ENCODE measurements at regions not wholly inside any gene's neighbourhood (a gene's known extent, or its start where the extent isn't known, plus 50 kb on each side); places are given as distances from the start of the nearest gene placed in this dataset.
"Not testable (repeated sequence)": the region's sequence is repeated elsewhere in the genome, so short reads cannot be mapped to it uniquely, and the experiment has no call there.

DNA sequence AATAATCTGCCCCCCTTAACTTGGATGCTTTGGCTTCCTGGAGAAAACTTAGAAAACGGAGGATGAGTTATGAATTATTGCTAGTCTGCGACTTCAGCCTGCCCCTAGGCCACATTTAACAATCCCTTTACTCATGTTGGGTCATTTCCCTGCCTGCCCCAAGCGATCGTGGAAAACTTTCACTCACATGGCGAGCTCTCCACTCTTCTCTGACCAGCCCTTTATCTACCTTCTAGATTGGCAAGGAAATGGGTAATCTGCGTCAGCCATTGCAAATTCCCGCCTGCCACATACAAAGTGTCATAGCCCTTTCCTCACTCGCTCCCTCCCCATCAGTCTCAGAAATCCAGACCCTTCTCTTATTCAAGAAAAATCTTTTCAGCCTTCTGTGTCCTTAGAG lies 154.3 kb upstream of the IRS2 start:
- no peak for DNase-seq (ENCODE audit: low read depth)

DNA sequence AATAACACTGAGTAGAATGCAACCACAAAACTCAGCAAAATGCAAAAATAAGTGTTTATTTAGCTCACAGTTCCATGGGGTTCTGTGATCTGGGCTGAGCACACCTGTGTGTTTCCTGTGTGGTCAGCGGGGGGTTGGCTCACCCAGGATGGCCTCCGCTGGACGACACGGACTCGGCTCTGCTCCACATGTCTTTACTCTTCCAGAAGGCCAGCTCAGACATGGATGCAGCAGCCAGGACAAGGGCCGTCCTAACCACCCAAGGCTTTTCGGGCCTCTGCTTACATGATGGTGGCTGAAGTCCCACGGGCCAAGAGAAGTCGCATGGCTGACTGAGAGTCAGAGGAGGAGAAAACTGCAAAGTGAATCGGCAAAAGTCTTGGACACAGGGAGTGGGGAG lies 153.5 kb upstream of the IRS2 start:
- no peak for DNase-seq (ENCODE audit: low read depth)

DNA sequence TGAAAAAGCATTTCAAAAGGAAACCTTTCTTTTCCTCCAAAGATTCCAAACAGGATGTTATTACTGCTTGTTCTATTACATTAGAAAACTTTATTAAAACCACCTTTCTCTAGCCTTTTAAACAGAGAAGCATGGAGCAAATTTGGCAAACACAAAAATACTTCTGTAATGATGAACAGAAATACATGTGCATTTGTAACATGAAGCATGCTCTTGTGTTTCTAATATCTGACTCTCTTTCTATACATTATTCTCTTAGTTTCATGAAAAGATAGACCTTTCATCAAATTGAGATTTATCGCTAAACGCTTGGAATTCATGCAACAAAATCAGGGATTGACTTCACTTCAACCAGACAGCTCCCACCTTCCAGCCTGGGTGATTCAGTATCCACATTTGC lies 152.8 kb upstream of the IRS2 start:
- DNase-seq (ENCODE audit: low read depth): no peak

DNA sequence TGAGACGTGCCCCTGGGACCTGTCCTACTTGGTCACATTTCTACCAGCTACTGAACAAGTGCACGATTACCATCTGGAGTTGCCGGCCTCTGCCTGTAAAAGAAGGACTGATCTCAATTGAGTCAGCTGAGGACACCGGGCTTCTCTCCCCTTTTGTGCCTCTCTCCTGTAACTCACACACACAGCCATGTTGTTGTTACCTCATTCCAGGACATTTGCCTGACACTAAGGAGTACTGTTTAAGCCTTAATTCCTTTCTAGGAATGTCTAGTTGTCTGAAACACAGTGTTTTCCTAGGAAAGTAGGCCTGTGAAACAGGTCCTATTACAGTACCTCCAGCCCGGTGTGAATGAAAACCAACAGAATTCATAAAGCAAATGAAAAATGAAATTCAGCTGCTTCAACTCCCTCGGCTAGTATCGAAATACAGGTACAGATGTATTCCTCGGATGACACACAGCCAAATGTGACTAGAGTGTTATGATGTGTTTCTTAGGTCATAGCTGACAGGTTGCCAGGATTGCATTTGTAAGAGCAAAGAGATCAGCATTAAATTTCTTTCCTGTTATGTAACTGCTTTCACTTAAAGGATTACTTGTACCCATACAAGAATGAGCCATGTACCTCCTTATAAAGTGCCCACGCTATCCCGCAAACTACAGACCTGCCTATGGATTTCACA lies 152.0 kb upstream of the IRS2 start:
- peak; percentile 67 for DNase-seq (ENCODE audit: low read depth)

DNA sequence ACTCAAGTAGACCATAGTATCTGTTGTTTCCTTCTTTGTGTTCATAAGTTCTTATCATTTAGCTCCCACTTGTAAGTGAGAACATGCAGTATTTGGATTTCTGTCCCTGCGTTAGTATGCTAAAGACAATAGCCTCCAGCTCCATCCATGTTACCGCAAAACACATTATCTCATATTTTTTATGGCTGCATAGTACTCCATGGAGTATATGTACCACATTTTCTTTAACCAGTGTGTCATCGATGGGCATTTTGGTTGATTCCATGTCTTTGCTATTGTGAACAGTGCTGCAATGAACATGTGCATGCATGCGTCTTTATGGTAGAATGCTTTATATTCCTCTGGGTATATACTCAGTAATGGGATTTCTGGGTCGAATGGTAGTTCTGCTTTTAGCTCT lies 148.1 kb upstream of the IRS2 start:
- not testable (repeated sequence) for DNase-seq (ENCODE audit: low read depth)

DNA sequence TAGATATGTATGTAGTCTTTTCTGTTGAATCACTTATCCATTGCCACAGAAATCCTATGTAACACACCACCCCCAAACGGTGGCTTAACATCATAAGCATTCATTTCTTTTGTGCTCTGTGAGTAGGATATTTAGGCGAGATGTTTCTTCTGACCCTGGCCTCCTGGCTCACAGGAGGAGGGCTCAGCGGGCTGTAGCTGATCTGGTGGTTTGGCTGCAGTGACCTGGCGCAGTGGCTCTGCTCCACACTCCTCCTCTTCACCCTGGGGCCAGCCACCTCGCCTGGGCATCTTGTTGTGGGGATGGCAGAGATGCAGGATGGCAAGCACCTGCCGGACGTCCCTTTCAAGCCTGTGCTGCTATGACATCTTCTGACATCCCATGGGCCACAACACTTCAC lies 147.1 kb upstream of the IRS2 start:
- no peak for DNase-seq (ENCODE audit: low read depth)

DNA sequence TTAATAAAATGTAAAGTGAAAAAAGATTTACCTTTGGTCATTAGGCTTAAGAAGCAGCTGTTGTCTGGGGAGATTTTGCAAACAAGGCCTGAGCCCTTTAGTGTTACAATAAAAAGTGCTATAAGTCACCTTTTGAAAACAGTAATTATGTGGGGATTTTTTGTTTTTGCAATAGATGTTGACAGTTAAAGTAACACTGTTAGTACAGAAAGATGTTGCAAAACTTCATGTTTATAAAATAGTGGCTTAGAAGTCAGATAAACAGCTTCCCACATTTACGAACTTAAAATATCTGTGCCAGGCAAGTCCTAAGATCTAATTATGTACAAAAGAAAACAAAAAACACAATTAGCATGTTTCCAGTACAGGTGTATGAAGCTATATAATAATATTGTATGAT lies 138.0 kb upstream of the IRS2 start:
- DNase-seq (ENCODE audit: low read depth): no peak

DNA sequence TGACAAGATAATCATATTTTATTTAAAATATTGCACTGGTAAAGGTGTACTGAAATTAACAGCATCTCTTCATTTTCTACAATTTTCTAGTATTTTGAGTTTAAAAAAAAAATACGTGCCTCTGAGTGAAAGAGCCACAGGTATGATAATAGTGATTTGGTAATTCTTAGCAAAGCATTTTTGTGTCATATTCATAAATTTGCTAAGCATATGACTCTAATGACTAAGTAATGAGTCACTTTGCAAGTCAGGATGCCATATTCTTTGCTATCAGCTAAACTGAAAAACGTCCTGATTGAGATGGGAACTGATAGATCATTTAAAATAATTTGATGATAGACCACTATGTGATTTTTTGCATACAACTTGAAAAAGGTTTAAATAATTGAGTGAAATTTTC lies 136.1 kb upstream of the IRS2 start:
- DNase-seq (ENCODE audit: low read depth): no peak

DNA sequence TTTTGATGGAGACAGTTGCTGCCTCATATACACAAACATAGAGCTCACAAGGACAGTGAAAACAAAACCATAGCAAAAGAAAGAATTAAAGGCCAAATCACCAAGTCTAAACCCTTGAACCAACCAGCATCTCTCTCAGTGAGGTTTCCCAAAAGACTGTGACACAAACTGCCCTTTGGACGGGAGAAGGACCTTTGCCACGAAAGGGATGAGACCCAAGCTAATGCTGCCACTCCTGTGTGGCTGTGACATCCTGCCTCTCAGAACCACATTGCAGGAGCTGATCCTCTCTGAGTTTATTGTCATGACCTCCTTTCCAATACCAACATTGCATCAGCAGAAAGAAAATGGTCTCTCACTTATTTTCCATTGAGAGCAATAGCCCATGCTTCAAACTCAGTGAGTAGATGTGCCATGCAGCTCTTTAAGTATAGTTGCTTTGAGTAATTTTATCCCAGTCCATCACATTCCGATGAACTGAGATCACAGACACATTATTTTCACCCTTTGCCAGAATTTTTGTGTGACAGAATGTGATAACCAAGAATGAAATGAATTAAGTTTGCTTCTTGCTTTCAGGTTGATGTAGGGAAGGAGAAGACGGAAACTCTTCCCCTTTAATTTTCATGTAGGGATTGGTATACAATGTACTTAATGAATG lies 133.5 kb upstream of the IRS2 start:
- DNase-seq (ENCODE audit: low read depth): peak; percentile 59

DNA sequence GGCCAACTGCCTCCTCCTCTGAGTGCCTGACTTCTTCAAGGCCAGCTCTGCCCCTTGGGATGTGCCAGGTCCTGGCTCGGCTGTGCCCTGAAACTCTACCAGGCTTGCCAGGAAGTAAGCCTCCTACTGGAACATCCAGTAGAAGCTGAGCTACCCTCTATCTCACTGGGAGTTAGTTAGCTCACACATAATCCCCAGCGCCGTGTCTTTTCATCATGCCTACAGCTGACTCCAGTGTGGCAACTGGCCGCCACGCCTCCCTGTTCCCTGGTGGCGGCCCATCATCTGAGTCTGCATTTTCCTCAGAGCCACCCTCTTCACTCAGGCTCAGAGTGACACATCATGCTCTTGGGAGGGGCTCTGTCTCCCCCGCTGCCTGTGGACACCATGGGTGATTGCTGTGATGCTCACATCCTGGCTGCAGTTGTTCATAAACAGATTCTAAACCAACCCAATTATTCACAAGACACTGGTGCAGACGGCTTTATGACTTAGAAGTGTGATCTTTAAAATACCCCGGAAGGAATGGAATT lies 131.9 kb upstream of the IRS2 start:
- DNase-seq (ENCODE audit: low read depth): peak; percentile 75

DNA sequence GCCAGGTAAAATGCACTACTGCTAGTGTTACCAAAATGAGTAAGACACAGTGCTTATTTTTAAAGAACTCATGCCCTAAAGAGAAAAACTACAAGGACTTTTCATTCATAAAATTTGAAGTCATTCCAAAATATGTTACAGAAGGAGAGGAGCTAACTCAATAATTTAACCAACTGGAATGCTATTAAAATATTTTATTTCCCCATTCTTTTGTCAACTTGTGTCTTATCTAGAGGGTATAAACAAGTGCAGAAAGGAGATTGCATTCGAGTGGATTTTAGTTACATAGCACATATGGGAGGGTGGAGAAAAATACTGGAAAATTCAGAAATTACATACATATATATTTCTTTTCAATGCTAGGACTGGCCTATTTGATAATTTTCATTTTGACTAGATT lies 131.0 kb upstream of the IRS2 start:
- no peak for DNase-seq (ENCODE audit: low read depth)

DNA sequence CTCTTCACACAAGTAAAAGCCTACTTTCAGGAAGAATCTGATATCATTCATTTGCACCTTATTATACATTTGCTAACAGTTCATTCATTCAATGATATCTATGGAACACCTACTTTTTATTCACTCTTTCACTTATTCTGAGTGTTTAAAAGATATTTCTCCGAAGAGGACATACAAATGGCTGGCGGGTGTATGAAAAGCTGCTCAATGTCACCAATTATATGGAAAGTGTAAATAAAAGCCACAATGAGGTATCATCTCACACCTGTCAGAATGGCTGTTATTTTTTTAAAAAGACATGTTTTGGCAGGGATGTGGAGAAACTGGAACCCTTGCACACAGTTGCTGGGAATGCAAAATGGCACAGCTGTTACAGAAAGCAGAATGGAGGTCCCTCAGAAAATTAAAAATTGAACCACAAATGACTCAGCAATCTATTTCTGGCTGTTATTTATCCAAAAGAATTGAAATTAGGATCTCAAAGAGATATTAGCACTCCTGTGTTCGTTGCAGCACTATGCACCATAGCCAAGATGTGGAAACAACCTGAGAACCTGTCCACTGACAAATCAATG lies 127.6 kb upstream of the IRS2 start:
- no peak for DNase-seq (ENCODE audit: low read depth)

DNA sequence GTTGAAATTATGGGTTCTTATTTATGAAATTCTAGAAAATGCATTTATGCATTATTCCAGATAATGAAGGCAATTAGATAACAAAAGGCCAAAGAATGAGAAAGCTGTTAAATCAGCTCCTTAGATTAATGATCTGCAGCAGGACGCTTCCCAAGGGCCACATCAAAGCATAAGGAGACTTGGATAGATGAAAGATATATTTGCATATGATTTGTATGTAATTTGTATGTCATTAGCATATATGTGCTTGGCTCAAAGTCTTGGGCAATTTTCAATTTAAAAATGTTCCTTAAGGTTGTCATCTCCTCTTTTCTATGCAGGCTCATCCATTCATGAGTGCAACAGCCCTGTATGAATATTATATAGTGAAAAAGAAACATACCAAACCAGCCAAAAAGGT lies 126.8 kb upstream of the IRS2 start:
- DNase-seq (ENCODE audit: low read depth): no peak

DNA sequence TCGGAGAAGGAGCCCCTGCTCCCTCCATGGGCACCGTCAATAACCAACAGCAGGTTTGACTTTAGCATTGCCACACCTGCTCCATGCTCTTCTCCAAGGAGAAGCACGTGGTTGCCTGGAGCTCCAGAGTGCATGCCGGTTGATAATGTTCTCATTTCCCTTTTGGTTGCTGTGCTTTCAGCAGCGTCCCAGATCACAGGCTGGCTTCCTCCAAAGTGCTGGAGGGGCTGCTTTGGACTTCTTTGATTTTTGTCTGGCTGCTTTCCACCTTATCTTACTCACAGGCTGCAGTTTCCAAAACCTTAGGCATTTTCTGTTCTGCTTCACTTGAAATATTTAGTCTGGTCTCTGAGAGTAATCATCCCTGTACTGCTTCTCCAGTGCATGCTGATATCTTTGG lies 123.8 kb upstream of the IRS2 start:
- no peak for DNase-seq (ENCODE audit: low read depth)

DNA sequence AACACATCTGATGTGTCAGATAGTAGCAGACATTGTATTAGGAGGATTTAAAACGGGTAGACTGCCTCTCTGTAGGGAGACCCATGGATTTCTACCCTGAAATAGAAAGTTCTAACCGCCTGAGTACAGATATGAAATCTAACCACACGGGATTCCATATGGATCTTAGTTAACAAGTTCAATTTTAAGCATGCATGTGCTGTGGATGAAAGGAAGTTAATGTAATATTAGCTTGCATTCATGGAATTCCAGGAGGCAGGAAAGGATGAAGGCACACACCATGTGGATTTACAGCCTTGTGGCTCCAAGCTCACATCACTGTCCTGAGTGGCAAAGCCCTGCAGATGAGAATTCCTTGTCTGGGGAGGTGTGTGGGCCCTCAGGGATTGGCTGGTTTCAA lies 120.6 kb upstream of the IRS2 start:
- DNase-seq (ENCODE audit: low read depth): no peak

DNA sequence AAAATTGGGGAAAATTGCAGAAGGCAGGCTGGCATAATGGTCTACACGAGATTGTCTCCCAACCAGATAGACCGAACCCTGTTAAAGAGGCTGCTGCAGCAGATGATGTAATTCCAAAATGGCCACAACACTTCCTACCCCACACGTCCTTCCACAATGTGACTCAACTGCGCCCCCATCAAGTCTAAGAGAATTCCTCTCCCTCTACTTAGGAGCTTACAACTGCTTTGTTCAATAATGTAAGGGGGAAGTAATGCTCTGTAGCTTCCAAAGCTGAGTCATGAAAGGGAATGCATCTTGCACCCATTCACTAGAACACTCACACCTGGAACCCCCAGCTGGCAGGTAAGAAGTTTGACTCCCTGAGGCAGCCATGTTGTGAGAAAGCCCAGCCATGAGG lies 117.8 kb upstream of the IRS2 start:
- DNase-seq (ENCODE audit: low read depth): peak; percentile 59

DNA sequence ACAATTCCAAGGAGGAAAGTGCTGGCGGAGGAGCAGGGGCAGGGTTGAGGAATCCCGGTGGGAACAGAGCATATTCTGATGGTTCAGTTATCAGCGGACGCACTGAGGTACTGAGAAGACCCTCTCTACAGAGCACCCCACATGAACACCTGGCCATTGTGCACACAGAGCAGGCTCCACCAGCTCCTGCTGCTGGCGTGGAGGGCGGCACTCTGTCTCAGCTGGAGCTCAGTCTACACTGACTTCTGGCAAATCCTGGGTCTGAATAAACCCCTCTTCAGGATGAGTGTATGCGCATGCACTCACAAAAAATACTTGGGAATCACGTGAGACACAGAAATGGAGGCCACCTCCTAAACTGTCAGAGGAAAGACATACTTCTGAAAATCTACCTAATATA lies 114.4 kb upstream of the IRS2 start:
- no peak for DNase-seq (ENCODE audit: low read depth)

DNA sequence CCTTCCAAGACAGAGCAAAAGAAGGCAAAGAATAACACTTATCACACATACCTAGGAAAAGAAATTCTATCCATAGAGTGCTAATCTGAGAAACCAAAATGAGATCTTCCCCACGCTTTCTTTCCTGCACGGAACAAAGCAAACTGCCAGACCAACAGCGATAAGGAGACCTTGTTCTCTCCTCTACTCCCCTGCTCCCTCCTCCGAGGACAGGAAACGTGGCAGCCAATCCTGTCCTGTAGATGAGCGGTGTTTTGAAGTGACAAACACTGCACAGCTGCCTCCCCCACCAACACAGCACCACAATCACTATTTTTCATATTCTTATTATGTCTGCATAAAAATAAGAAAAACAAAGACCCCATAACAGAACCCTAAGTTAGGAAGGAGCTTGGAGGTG lies 113.9 kb upstream of the IRS2 start:
- DNase-seq (ENCODE audit: low read depth): no peak

DNA sequence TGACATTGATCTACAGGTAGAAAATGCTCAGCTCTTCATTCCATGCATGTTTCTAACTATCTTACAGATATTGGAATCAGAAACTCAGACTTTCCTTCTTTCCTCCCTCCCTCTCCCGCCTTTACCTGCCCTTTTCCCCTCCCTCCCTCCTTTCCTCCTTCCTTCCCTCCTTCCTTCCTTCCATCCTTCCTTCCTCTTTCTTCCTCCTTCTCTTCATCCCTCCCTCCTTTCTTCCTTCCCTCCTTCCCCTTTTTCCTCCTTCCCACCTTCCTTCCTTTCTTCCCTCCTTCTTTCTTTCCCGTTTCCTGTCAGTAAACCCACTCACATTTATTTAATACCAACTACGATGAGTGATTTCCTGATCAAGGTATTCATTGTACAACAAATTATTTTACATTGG lies 113.4 kb upstream of the IRS2 start:
- no peak for DNase-seq (ENCODE audit: low read depth)

DNA sequence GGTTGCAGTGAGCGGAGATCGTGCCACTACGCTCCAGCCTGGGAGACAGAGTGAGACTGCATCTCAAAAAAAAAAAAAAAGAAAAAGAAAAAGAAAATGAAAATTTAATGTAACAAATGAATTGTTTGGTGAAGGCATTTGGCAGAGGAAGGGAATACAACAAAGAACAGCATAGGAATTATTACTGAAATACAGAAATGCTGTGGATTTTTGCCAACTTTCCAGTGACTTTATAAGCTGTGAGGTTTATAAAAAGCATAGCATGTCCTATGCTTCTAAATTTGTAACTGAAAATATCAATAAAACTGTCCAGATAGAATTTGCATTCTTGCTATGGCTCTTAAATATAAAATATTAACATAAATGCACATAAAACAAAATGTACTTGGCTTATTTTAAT lies 112.9 kb upstream of the IRS2 start:
- DNase-seq (ENCODE audit: low read depth): no peak

DNA sequence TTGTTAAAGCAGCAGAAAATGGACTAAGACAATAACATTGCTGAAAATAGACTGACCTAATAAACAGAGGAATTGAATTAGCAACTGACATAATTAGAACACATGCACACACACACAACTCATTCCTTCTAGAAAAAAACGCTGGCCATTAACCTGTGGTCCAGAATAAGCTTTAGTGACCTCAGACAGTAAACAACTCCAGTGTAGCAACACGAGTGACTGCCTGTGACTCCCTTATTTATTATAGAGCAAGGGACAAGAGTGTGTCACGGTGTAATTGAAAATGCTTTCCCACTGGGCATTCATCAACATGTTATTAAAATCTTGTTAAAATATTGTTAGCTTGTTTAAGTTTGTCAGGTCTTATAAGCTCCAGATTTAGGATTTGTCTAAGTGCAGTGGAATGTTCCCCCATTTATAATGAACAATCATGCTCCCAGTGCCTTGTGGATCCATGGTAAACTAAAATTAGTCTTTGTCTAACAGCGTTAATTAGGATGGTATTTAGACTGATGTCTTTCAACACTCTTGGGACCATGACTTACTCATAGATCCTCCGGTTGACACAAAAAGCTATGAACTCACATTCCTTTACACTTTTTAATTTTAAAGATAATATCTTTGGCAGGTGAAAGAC lies 111.7 kb upstream of the IRS2 start:
- no peak for DNase-seq (ENCODE audit: low read depth)

DNA sequence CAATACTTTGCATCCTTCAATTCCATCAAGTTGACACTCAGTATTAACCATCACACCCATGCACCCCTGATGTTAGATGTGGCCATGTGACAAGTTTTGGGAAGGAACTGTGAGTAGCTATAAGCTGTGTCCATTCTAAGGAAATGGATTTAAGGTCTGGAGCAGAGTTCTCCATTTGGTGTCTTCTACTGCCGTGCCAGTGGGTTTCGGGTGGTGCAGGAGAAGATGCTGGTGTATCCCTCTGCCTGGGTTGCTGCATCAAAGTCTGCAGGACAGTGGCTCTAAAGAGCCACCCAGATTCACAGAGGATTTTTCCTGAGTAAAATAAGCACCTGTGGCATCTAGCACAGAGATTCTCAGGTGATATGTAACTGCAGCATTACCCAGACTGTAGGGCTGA lies 105.7 kb upstream of the IRS2 start:
- DNase-seq (ENCODE audit: low read depth): no peak

DNA sequence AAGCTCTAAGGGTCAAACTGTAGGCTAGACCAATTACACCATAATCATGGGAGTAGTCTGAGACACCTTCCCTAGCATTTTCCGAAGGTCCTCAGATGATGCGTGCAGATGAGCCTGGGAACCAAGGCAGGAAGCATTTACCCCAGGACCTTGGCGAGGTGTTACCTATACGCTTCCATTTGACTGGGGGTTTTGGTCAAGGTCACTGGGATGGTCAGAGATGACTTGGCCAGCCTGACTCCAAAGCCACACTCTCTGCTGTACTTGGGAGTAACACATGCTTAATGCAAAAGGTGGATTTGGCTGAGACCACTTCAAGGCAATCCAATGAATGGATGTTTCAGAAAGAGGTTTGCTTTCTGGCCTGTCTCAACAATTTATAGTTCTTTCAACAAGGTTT lies 98.9 kb upstream of the IRS2 start:
- no peak for DNase-seq (ENCODE audit: low read depth)

All from HT1080 (cell line).